ENCODE measurements at regions not wholly inside any gene's neighbourhood (a gene's known extent, or its start where the extent isn't known, plus 50 kb on each side); places are given as distances from the start of the nearest gene placed in this dataset.

DNA sequence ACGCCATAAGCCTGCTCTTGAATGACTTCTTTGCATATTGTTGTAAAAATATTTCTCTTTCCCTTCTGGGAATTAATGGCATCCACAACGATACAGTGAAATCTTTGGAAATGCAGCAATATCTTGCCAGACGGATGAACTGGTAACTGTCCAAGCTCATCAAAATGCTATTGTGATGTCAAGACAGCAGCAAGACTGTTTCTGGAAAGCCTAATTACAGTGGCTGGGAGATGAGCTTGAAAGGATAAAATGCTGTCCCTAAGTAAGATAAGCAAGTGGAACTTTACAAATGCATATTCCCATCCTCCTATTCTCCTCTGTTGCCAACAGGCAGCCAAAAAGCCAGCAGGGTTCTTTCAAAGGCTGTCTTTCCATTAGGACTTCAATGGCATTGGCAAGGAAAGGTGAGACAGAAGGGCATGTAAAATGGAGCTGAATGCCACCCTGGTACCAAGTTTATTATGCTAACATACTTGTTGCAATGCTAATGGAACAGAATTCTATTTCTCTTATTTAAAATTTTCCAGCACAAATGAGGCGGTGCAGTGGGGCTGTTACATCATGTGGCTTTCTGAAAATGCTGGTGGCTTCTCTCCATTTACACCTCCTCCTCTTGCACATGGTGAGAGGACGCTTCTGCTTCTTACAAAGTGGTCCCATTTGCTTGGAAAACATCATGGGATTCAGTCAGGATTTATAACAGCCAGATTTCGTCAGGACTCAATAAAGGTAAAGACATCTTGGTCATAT lies 178.3 kb upstream of the PTER start:
- no peak overlapping the region for H3K4me3 ChIP-seq (ENCODE audit: low read length)
- H3K36me3 ChIP-seq (ENCODE audit: insufficient read depth, low read length) = no peaks in the 10 kb centered on the region
- H2AFZ ChIP-seq (ENCODE audit: low read depth, low read length) = no peak overlapping the region
- H3K27ac ChIP-seq (ENCODE audit: low read length) = no peak overlapping the region
- no peaks in the 10 kb centered on the region for H3K9me2 ChIP-seq (ENCODE audit: insufficient read depth, low read length)
- peaks cover 4% of the 10 kb centered on the region for H3K9me3 ChIP-seq (ENCODE audit: low read length)
- TF ChIP-seq RAD21 (conservative IDR thresholded peaks at IDR 0.05) = no peak
- TF ChIP-seq TAF1 (IDR thresholded peaks at IDR 0.05; ENCODE audit: low read depth) = no peak
- TF ChIP-seq MXI1 (conservative IDR thresholded peaks at IDR 0.05; ENCODE audit: poor library complexity, severe bottlenecking) = no peak
- no peak for TF ChIP-seq SMC3 (conservative IDR thresholded peaks at IDR 0.05; ENCODE audit: poor library complexity)
- TF ChIP-seq REST (IDR thresholded peaks at IDR 0.05; ENCODE audit: borderline replicate concordance) = no peak
- no peak for TF ChIP-seq EZH2 (IDR thresholded peaks at IDR 0.05; ENCODE audit: borderline replicate concordance, insufficient read depth, low read length, poor library complexity, severe bottlenecking)
- TF ChIP-seq, protein P1, sequence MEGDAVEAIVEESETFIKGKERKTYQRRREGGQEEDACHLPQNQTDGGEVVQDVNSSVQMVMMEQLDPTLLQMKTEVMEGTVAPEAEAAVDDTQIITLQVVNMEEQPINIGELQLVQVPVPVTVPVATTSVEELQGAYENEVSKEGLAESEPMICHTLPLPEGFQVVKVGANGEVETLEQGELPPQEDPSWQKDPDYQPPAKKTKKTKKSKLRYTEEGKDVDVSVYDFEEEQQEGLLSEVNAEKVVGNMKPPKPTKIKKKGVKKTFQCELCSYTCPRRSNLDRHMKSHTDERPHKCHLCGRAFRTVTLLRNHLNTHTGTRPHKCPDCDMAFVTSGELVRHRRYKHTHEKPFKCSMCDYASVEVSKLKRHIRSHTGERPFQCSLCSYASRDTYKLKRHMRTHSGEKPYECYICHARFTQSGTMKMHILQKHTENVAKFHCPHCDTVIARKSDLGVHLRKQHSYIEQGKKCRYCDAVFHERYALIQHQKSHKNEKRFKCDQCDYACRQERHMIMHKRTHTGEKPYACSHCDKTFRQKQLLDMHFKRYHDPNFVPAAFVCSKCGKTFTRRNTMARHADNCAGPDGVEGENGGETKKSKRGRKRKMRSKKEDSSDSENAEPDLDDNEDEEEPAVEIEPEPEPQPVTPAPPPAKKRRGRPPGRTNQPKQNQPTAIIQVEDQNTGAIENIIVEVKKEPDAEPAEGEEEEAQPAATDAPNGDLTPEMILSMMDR (IDR thresholded peaks at IDR 0.05; ENCODE audit: poor library complexity, severe bottlenecking) = no peak
- no peak for TF ChIP-seq EP300 (conservative IDR thresholded peaks at IDR 0.05; ENCODE audit: poor library complexity, severe bottlenecking)
- no peak for TF ChIP-seq POLR2AphosphoS5 (IDR thresholded peaks at IDR 0.05)
- no peaks in the 10 kb centered on the region for H3F3A ChIP-seq (ENCODE audit: insufficient read depth, low read length, poor library complexity, severe bottlenecking)
- H4K20me1 ChIP-seq (ENCODE audit: insufficient read depth) = no peaks in the 10 kb centered on the region
- no peaks in the 10 kb centered on the region for H3K27me3 ChIP-seq (ENCODE audit: insufficient read depth, low read depth, low read length)
- H3K9ac ChIP-seq (ENCODE audit: low read length) = no peak overlapping the region
- no peak overlapping the region for H3K4me2 ChIP-seq (ENCODE audit: low read length)
- H3K79me2 ChIP-seq (replicated peaks; ENCODE audit: insufficient read depth, low read length) = no peaks in the 10 kb centered on the region

- Histone ChIP-seq H3K79me2 (replicated peaks; ENCODE audit: insufficient read depth, low read length) (no peaks in the 10 kb centered on the region), H3K9me2 (ENCODE audit: insufficient read depth, low read length) (no peaks in the 10 kb centered on the region), H3K9ac (ENCODE audit: low read length) (no peak overlapping the region), H3K4me2 (ENCODE audit: low read length) (no peak overlapping the region), H3K9me3 (ENCODE audit: low read length) (peaks cover under 1% of the 10 kb centered on the region), H3K27ac (ENCODE audit: low read length) (no peak overlapping the region), H4K20me1 (ENCODE audit: insufficient read depth) (no peaks in the 10 kb centered on the region), H3K4me3 (ENCODE audit: low read length) (no peak overlapping the region), H2AFZ (ENCODE audit: low read depth, low read length) (no peak overlapping the region), H3K27me3 (ENCODE audit: insufficient read depth, low read depth, low read length) (no peaks in the 10 kb centered on the region), H3K36me3 (ENCODE audit: insufficient read depth, low read length) (no peaks in the 10 kb centered on the region), H3F3A (ENCODE audit: insufficient read depth, low read length, poor library complexity, severe bottlenecking) (no peaks in the 10 kb centered on the region)
- TF ChIP-seq POLR2AphosphoS5 (IDR thresholded peaks at IDR 0.05) (no peak), RAD21 (conservative IDR thresholded peaks at IDR 0.05) (no peak), REST (IDR thresholded peaks at IDR 0.05; ENCODE audit: borderline replicate concordance) (no peak), EZH2 (IDR thresholded peaks at IDR 0.05; ENCODE audit: borderline replicate concordance, insufficient read depth, low read length, poor library complexity, severe bottlenecking) (no peak), EP300 (conservative IDR thresholded peaks at IDR 0.05; ENCODE audit: poor library complexity, severe bottlenecking) (no peak), MXI1 (conservative IDR thresholded peaks at IDR 0.05; ENCODE audit: poor library complexity, severe bottlenecking) (no peak), SMC3 (conservative IDR thresholded peaks at IDR 0.05; ENCODE audit: poor library complexity) (no peak), TAF1 (IDR thresholded peaks at IDR 0.05; ENCODE audit: low read depth) (no peak)
- TF ChIP-seq, protein P1 (IDR thresholded peaks at IDR 0.05; ENCODE audit: poor library complexity, severe bottlenecking) = no peak
These were observed 177.1 kb upstream of the PTER start for GRCh38 chr10:16259726-16260125.
